ENCODE measurements at regions not wholly inside any gene's neighbourhood (a gene's known extent, or its start where the extent isn't known, plus 50 kb on each side); places are given as distances from the start of the nearest gene placed in this dataset.

DNA sequence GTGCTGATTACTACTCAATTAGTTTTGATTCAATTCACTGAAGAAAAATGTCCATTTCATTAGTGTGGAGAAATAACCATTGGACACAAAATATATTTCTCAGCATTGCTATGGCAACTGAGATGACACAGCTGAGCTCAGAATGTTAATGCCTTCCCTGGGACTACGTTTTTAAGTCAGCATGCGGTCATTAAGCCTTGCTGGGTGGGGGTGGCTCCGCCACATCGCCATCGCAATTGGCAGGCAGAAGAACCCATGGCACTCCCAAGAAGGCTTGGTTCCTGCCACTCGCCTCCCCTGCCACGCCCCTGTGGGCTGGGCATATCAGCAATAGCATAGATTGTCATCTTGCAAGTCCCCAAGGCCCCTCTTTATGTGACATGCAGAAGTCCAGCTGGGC, 256.7 kb upstream of the CAMK1G start (continued):
- TF ChIP-seq, protein P1, sequence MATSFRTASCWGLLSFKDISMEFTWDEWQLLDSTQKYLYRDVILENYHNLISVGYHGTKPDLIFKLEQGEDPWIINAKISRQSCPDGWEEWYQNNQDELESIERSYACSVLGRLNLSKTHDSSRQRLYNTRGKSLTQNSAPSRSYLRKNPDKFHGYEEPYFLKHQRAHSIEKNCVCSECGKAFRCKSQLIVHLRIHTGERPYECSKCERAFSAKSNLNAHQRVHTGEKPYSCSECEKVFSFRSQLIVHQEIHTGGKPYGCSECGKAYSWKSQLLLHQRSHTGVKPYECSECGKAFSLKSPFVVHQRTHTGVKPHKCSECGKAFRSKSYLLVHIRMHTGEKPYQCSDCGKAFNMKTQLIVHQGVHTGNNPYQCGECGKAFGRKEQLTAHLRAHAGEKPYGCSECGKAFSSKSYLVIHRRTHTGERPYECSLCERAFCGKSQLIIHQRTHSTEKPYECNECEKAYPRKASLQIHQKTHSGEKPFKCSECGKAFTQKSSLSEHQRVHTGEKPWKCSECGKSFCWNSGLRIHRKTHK (tag by site-specific recombination; IDR thresholded peaks at IDR 0.05) = no peak

DNA sequence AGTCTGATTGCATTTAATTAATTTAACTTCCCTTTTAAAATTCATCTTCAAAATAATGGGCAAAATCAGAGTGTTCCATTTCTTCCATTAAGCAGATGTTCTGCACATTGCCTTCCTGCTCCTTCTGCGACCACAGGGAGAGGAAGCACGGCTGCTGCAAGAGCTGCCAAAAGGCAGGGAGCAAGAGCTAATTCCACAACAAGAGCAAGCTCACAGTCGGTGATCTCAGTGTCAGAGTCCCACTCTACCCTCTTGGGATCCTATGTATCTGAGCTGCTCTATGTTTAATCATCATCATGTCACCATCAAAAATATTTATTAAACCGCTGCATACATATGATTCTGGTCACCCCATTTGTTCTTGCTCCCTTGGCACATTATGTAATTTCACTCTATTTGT, 255.3 kb upstream of the CAMK1G start:
- no peaks in the 10 kb centered on the region for H3K9me3 ChIP-seq (ENCODE audit: control insufficient read depth, insufficient read depth, low read depth, low read length)
- POLR2A ChIA-PET = no interaction called here
- no peaks in the 10 kb centered on the region for H3K4me1 ChIP-seq (ENCODE audit: control insufficient read depth, insufficient read depth, low read length)
- H3K27ac ChIP-seq (ENCODE audit: extremely low read depth, low read depth, low read length) = no peak overlapping the region
- CTCF ChIA-PET = interaction anchor here (1.1 to 1.5 kb wide), 2 partner anchors 121 to 238 kb away, joined by 3 read pairs; no protein-coding TSS in a partner anchor
- no peaks in the 10 kb centered on the region for H3K36me3 ChIP-seq (ENCODE audit: control insufficient read depth in 2 of 2, insufficient read depth in 1 of 2, low read length in 2 of 2)
- H3K4me3 ChIP-seq (ENCODE audit: low read depth, low read length) = no peak overlapping the region
- TF ChIP-seq, protein P2, sequence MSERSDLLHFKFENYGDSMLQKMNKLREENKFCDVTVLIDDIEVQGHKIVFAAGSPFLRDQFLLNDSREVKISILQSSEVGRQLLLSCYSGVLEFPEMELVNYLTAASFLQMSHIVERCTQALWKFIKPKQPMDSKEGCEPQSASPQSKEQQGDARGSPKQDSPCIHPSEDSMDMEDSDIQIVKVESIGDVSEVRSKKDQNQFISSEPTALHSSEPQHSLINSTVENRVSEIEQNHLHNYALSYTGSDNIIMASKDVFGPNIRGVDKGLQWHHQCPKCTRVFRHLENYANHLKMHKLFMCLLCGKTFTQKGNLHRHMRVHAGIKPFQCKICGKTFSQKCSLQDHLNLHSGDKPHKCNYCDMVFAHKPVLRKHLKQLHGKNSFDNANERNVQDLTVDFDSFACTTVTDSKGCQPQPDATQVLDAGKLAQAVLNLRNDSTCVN (tag by site-specific recombination; optimal IDR thresholded peaks at IDR 0.05) = no peak
- TF ChIP-seq, protein P3, sequence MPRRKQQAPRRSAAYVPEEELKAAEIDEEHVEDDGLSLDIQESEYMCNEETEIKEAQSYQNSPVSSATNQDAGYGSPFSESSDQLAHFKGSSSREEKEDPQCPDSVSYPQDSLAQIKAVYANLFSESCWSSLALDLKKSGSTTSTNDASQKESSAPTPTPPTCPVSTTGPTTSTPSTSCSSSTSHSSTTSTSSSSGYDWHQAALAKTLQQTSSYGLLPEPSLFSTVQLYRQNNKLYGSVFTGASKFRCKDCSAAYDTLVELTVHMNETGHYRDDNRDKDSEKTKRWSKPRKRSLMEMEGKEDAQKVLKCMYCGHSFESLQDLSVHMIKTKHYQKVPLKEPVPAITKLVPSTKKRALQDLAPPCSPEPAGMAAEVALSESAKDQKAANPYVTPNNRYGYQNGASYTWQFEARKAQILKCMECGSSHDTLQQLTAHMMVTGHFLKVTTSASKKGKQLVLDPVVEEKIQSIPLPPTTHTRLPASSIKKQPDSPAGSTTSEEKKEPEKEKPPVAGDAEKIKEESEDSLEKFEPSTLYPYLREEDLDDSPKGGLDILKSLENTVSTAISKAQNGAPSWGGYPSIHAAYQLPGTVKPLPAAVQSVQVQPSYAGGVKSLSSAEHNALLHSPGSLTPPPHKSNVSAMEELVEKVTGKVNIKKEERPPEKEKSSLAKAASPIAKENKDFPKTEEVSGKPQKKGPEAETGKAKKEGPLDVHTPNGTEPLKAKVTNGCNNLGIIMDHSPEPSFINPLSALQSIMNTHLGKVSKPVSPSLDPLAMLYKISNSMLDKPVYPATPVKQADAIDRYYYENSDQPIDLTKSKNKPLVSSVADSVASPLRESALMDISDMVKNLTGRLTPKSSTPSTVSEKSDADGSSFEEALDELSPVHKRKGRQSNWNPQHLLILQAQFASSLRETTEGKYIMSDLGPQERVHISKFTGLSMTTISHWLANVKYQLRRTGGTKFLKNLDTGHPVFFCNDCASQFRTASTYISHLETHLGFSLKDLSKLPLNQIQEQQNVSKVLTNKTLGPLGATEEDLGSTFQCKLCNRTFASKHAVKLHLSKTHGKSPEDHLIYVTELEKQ (tag by site-specific recombination; IDR thresholded peaks at IDR 0.05; ENCODE audit: borderline replicate concordance) = no peak
- TF ChIP-seq ZNF707 (tag by site-specific recombination; IDR thresholded peaks at IDR 0.05) = no peak
- TF ChIP-seq, protein P4, sequence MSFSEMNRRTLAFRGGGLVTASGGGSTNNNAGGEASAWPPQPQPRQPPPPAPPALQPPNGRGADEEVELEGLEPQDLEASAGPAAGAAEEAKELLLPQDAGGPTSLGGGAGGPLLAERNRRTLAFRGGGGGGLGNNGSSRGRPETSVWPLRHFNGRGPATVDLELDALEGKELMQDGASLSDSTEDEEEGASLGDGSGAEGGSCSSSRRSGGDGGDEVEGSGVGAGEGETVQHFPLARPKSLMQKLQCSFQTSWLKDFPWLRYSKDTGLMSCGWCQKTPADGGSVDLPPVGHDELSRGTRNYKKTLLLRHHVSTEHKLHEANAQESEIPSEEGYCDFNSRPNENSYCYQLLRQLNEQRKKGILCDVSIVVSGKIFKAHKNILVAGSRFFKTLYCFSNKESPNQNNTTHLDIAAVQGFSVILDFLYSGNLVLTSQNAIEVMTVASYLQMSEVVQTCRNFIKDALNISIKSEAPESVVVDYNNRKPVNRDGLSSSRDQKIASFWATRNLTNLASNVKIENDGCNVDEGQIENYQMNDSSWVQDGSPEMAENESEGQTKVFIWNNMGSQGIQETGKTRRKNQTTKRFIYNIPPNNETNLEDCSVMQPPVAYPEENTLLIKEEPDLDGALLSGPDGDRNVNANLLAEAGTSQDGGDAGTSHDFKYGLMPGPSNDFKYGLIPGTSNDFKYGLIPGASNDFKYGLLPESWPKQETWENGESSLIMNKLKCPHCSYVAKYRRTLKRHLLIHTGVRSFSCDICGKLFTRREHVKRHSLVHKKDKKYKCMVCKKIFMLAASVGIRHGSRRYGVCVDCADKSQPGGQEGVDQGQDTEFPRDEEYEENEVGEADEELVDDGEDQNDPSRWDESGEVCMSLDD (tag by site-specific recombination; IDR thresholded peaks at IDR 0.05) = no peak
- TF ChIP-seq ZNF138 (tag by site-specific recombination; IDR thresholded peaks at IDR 0.05; ENCODE audit: borderline replicate concordance) = no peak
- TF ChIP-seq ZNF146 (tag by site-specific recombination; IDR thresholded peaks at IDR 0.05) = no peak
- TF ChIP-seq ZNF596 (tag by site-specific recombination; IDR thresholded peaks at IDR 0.05) = no peak
- TF ChIP-seq TCF7L2 (IDR thresholded peaks at IDR 0.05; ENCODE audit: borderline replicate concordance, low read depth, low read length) = no peak
- no peak for TF ChIP-seq ZNF23 (tag by site-specific recombination; IDR thresholded peaks at IDR 0.05; ENCODE audit: borderline replicate concordance)
- TF ChIP-seq ZNF549 (tag by site-specific recombination; IDR thresholded peaks at IDR 0.05) = no peak
- no peak for TF ChIP-seq SALL2 (tag by site-specific recombination; IDR thresholded peaks at IDR 0.05; ENCODE audit: borderline replicate concordance)
- TF ChIP-seq GLI2 (tag by site-specific recombination; IDR thresholded peaks at IDR 0.05; ENCODE audit: borderline replicate concordance, low read depth) = no peak
- no peak for TF ChIP-seq ZNF157 (tag by site-specific recombination; IDR thresholded peaks at IDR 0.05)
- TF ChIP-seq IKZF3 (tag by site-specific recombination; IDR thresholded peaks at IDR 0.05) = no peak
- TF ChIP-seq ZNF155 (tag by site-specific recombination; IDR thresholded peaks at IDR 0.05) = no peak
- TF ChIP-seq, protein P5, sequence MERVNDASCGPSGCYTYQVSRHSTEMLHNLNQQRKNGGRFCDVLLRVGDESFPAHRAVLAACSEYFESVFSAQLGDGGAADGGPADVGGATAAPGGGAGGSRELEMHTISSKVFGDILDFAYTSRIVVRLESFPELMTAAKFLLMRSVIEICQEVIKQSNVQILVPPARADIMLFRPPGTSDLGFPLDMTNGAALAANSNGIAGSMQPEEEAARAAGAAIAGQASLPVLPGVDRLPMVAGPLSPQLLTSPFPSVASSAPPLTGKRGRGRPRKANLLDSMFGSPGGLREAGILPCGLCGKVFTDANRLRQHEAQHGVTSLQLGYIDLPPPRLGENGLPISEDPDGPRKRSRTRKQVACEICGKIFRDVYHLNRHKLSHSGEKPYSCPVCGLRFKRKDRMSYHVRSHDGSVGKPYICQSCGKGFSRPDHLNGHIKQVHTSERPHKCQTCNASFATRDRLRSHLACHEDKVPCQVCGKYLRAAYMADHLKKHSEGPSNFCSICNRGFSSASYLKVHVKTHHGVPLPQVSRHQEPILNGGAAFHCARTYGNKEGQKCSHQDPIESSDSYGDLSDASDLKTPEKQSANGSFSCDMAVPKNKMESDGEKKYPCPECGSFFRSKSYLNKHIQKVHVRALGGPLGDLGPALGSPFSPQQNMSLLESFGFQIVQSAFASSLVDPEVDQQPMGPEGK (tag by site-specific recombination; IDR thresholded peaks at IDR 0.05) = no peak
- TF ChIP-seq ZNF610 (tag by site-specific recombination; IDR thresholded peaks at IDR 0.05; ENCODE audit: borderline replicate concordance) = no peak
- TF ChIP-seq SP3 (tag by site-specific recombination; IDR thresholded peaks at IDR 0.05) = no peak
- no peak for TF ChIP-seq ZNF132 (tag by site-specific recombination; IDR thresholded peaks at IDR 0.05; ENCODE audit: borderline replicate concordance)
